ENCODE measurements at regions not wholly inside any gene's neighbourhood (a gene's known extent, or its start where the extent isn't known, plus 50 kb on each side); places are given as distances from the start of the nearest gene placed in this dataset.

DNA sequence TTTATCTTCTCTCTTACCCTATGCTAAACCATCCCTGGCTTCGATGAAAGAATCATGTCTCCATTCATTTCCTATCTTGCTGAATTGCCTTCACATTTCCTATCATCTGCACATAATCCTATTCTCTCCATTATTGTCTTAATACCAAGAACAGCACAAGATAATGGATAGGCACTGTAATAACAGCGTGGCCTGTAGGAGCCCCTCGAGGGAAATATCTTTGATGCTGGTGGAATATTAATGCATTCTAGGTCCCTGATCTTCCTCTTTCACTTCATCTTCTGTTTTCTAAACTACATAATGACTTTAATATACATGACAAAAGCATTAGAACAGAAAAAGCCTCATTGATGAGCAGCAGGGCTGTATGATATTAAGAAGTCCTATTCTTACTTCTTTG lies 720.6 kb downstream of the RWDD3 start:
- no peak for DNase-seq
- TF ChIP-seq, protein P1, sequence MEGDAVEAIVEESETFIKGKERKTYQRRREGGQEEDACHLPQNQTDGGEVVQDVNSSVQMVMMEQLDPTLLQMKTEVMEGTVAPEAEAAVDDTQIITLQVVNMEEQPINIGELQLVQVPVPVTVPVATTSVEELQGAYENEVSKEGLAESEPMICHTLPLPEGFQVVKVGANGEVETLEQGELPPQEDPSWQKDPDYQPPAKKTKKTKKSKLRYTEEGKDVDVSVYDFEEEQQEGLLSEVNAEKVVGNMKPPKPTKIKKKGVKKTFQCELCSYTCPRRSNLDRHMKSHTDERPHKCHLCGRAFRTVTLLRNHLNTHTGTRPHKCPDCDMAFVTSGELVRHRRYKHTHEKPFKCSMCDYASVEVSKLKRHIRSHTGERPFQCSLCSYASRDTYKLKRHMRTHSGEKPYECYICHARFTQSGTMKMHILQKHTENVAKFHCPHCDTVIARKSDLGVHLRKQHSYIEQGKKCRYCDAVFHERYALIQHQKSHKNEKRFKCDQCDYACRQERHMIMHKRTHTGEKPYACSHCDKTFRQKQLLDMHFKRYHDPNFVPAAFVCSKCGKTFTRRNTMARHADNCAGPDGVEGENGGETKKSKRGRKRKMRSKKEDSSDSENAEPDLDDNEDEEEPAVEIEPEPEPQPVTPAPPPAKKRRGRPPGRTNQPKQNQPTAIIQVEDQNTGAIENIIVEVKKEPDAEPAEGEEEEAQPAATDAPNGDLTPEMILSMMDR (IDR thresholded peaks at IDR 0.05): no peak
- Mint-ChIP-seq H3K9me3 (peaks cover 47% of the 10 kb centered on the region), H3K27me3 (ENCODE audit: insufficient read depth) (peaks cover 2% of the 10 kb centered on the region; the same call in 1 of the 2 replicates), H3K4me3 (no peak overlapping the region), H3K36me3 (ENCODE audit: low read depth) (peaks cover 5% of the 10 kb centered on the region; the same call in 1 of the 2 replicates), H3K4me1 (ENCODE audit: low read depth) (no peaks in the 10 kb centered on the region), H3K27ac (no peak overlapping the region)

GRCh38 chr1:95956215-95956614 lies 722.2 kb downstream of the RWDD3 start:
- H3K27ac Mint-ChIP-seq: no peak overlapping the region
- peaks cover 2% of the 10 kb centered on the region; the same call in 1 of the 2 replicates for H3K27me3 Mint-ChIP-seq (ENCODE audit: insufficient read depth)
- no peaks in the 10 kb centered on the region for H3K4me1 Mint-ChIP-seq (ENCODE audit: low read depth)
- H3K9me3 Mint-ChIP-seq: peaks cover 44% of the 10 kb centered on the region
- no peak for DNase-seq
- H3K36me3 Mint-ChIP-seq (ENCODE audit: low read depth): peaks cover 5% of the 10 kb centered on the region; the same call in 1 of the 2 replicates
- TF ChIP-seq, protein P1 (IDR thresholded peaks at IDR 0.05): no peak
- no peak overlapping the region for H3K4me3 Mint-ChIP-seq

GRCh38 chr1:95957748-95958147 lies 723.7 kb downstream of the RWDD3 start:
- Mint-ChIP-seq H3K9me3 (peaks cover 41% of the 10 kb centered on the region), H3K4me3 (no peak overlapping the region), H3K27me3 (ENCODE audit: insufficient read depth) (peaks cover 2% of the 10 kb centered on the region; the same call in 1 of the 2 replicates), H3K27ac (no peak overlapping the region), H3K36me3 (ENCODE audit: low read depth) (peaks cover 5% of the 10 kb centered on the region; the same call in 1 of the 2 replicates), H3K4me1 (ENCODE audit: low read depth) (no peaks in the 10 kb centered on the region)
- no peak for DNase-seq
- TF ChIP-seq, protein P1 (IDR thresholded peaks at IDR 0.05): no peak

GRCh38 chr1:95966866-95967265 lies 732.9 kb downstream of the RWDD3 start:
- Mint-ChIP-seq H3K4me3 (no peak overlapping the region), H3K27ac (no peak overlapping the region), H3K9me3 (peaks cover 30% of the 10 kb centered on the region), H3K27me3 (ENCODE audit: insufficient read depth) (no peaks in the 10 kb centered on the region; the same call in 1 of the 2 replicates), H3K36me3 (ENCODE audit: low read depth) (no peaks in the 10 kb centered on the region), H3K4me1 (ENCODE audit: low read depth) (no peaks in the 10 kb centered on the region)
- DNase-seq: no peak
- TF ChIP-seq, protein P1 (IDR thresholded peaks at IDR 0.05): no peak

DNA sequence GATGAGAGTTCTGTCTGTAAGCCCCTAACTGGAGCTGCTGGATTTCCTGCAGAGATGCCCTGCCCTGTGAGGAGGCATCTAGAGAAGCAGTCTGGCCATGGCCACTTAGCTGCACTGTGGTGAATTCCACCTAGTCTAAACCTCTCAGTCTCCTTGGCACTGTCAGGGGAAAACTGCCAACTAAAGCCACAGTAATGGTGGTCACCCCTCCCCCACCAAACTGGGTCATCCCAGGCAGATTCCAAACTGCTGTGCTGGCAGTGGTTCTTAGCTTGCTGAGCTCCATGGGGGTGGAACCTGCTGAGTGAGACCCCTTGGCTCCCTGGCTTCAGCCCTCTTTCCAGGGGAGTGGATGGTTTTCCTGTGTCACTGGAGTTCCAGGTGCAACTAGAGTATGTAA lies 740.6 kb downstream of the RWDD3 start:
- DNase-seq: no peak
- peaks cover 5% of the 10 kb centered on the region; the same call in 1 of the 2 replicates for H3K36me3 Mint-ChIP-seq (ENCODE audit: low read depth)
- no peaks in the 10 kb centered on the region for H3K4me1 Mint-ChIP-seq (ENCODE audit: low read depth)
- H3K27me3 Mint-ChIP-seq (ENCODE audit: insufficient read depth): no peaks in the 10 kb centered on the region; the same call in 1 of the 2 replicates
- H3K4me3 Mint-ChIP-seq: no peak overlapping the region
- H3K27ac Mint-ChIP-seq: no peak overlapping the region
- peaks cover 35% of the 10 kb centered on the region for H3K9me3 Mint-ChIP-seq
- TF ChIP-seq, protein P1 (IDR thresholded peaks at IDR 0.05): no peak

- TF ChIP-seq, protein P1 (IDR thresholded peaks at IDR 0.05): no peak
- Mint-ChIP-seq H3K4me3 (no peak overlapping the region), H3K27me3 (ENCODE audit: insufficient read depth) (peaks cover 2% of the 10 kb centered on the region), H3K4me1 (ENCODE audit: low read depth) (no peaks in the 10 kb centered on the region), H3K27ac (no peak overlapping the region), H3K36me3 (ENCODE audit: low read depth) (no peaks in the 10 kb centered on the region; the same call in 1 of the 2 replicates), H3K9me3 (peaks cover 36% of the 10 kb centered on the region)
- no peak for DNase-seq
Observed at GRCh38 chr1:95982711-95983110, 738.9 kb upstream of the PTBP2 start.
